Esophagus squamous epithelium (tissue), 4 donors: ENCODE measurements at regions not wholly inside any gene's neighbourhood (a gene's known extent, or its start where the extent isn't known, plus 50 kb on each side); places are given as distances from the start of the nearest gene placed in this dataset.

Source experiments
- CTCF ChIP-seq, 6 experiments: fragments of 450-650 bp in 4 of 6; fragments of 200-600 bp in 2 of 6; sonication (generic) in 2 of 6; IDR thresholded peaks; one replicate each; pipeline ENCODE4 v1.5.1; 2016 to 2019; ENCODE audit warnings: antibody characterized with exemption in 6 of 6, mild to moderate bottlenecking in 4 of 6, moderate library complexity in 4 of 6
- POLR2A ChIP-seq, 4 donors: fragments of 450-650 bp; IDR thresholded peaks; one replicate each; pipeline ENCODE4 v1.6.1; 2017; ENCODE audit warnings: antibody characterized with exemption in 4 of 4, mild to moderate bottlenecking in 4 of 4, moderate library complexity in 3 of 4

DNA sequence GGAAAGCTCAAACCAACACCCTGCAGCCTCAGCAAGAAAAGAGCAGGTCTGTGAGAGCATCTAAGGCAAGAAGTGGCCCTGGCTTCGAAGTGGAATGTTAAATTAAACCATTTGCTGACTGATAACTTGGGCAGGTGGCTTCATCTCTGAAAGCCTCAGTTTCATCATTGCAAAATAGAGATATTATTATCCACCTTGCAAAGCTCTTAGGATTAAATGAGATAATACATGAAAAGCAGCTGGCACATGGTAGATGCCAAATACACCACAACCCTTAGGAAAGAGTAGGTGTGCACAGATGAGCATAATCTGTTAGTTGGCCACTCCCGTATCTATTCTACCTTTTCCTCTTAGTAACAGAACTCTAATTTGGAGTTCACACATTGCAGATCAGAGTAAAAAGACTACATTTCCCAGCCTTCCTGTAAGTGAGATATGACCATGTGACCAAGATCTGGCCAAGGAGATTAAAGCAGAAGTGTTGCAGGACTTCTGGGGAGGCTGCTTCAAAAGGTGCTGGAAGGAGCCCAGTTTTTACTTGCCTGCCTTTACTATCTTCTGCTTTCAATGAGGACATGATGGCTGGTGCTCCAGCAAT is 288.7 kb downstream of the SOX9 start:
- TF ChIP-seq CTCF (IDR thresholded peaks at IDR 0.05), result no peak
- TF ChIP-seq POLR2A (IDR thresholded peaks at IDR 0.05), result no peak
